Neural cell (in vitro differentiated cells): ENCODE measurements at regions not wholly inside any gene's neighbourhood (a gene's known extent, or its start where the extent isn't known, plus 50 kb on each side); places are given as distances from the start of the nearest gene placed in this dataset.

Experiments used
- H2AFZ ChIP-seq: fragments of 200-600, 300-800 bp; sonication (generic), shearing (Covaris generic); 2 replicates; pipeline ENCODE4 v1.6.0; 2014; ENCODE audit warnings: low read depth, mild to moderate bottlenecking, antibody characterized with exemption, low read length, moderate library complexity
- H3F3A ChIP-seq: fragments of 200-600 bp; shearing (Covaris generic); 2 replicates; pipeline ENCODE4 v1.6.1; 2016; ENCODE audit warnings: mild to moderate bottlenecking, moderate library complexity, mixed read lengths, antibody characterized with exemption, low read length; ENCODE audit not compliant: insufficient read depth, poor library complexity, severe bottlenecking
- H3K27ac ChIP-seq: fragments of 200-600, 300-800 bp; sonication (generic), shearing (Covaris generic); 2 replicates; pipeline ENCODE4 v1.5.1; 2014; ENCODE audit warnings: mild to moderate bottlenecking, low read length, moderate library complexity
- H3K27me3 ChIP-seq: fragments of 300-800, 200-600 bp; sonication (generic), shearing (Covaris generic); 2 replicates; pipeline ENCODE4 v1.6.0; 2014; ENCODE audit warnings: mild to moderate bottlenecking, low read depth, low read length, moderate library complexity; ENCODE audit not compliant: insufficient read depth
- H3K36me3 ChIP-seq: fragments of 300-800, 200-600 bp; sonication (generic), shearing (Covaris generic); 2 replicates; pipeline ENCODE4 v1.5.1; 2014; ENCODE audit warnings: mild to moderate bottlenecking, antibody characterized with exemption, low read length, moderate library complexity; ENCODE audit not compliant: insufficient read depth
- H3K4me2 ChIP-seq: fragments of 300-800, 200-600 bp; sonication (generic), shearing (Covaris generic); 2 replicates; pipeline ENCODE4 v1.6.0; 2014; ENCODE audit warnings: mild to moderate bottlenecking, low read length
- H3K4me3 ChIP-seq: fragments of 300-800, 200-600 bp; sonication (generic), shearing (Covaris generic); 2 replicates; pipeline ENCODE4 v1.5.1; 2014; ENCODE audit warnings: mild to moderate bottlenecking, low read length, moderate library complexity
- H3K79me2 ChIP-seq: fragments of 200-600 bp; shearing (Covaris generic); replicated peaks from 2 replicates; pipeline ENCODE4 v1.6.0; 2014; ENCODE audit warnings: mild to moderate bottlenecking, low read length, moderate library complexity; ENCODE audit not compliant: insufficient read depth
- H3K9ac ChIP-seq: fragments of 300-800, 200-600 bp; sonication (generic), shearing (Covaris generic); 2 replicates; pipeline ENCODE4 v1.6.1; 2016; ENCODE audit warnings: mild to moderate bottlenecking, low read length, mixed read lengths
- H3K9me2 ChIP-seq: fragments of 200-600 bp; shearing (Covaris generic); 2 replicates; pipeline ENCODE4 v1.6.1; 2016; ENCODE audit warnings: mild to moderate bottlenecking, low read length, mixed read lengths; ENCODE audit not compliant: insufficient read depth
- H3K9me3 ChIP-seq: fragments of 200-600, 300-800 bp; sonication (generic), shearing (Covaris generic); 2 replicates; pipeline ENCODE4 v1.6.1; 2016; ENCODE audit warnings: mild to moderate bottlenecking, mixed run types, low read length, moderate library complexity, mixed read lengths
- H4K20me1 ChIP-seq: fragments of 200-600 bp; shearing (Covaris generic); 2 replicates; pipeline ENCODE4 v1.6.1; 2016; ENCODE audit warnings: mild to moderate bottlenecking, mixed run types; ENCODE audit not compliant: insufficient read depth
- EP300 ChIP-seq: fragments of 450-650 bp; conservative IDR thresholded peaks from 2 replicates; pipeline ENCODE4 v1.6.1; 2014; ENCODE audit warnings: antibody characterized with exemption, mild to moderate bottlenecking, moderate library complexity; ENCODE audit not compliant: poor library complexity, severe bottlenecking
- EZH2 ChIP-seq: fragments of 200-600, 300-800 bp; shearing (Covaris generic), sonication (generic); IDR thresholded peaks from 2 replicates; pipeline ENCODE4 v1.6.1; 2014; ENCODE audit warnings: antibody characterized with exemption, low read length, borderline replicate concordance, mild to moderate bottlenecking; ENCODE audit not compliant: insufficient read depth, poor library complexity, severe bottlenecking
- MXI1 ChIP-seq: fragments of 450-650 bp; conservative IDR thresholded peaks from 2 replicates; pipeline ENCODE4 v1.6.1; 2014; ENCODE audit warnings: antibody characterized with exemption, mild to moderate bottlenecking; ENCODE audit not compliant: poor library complexity, severe bottlenecking
- POLR2AphosphoS5 ChIP-seq: IDR thresholded peaks from 2 replicates; pipeline ENCODE4 v1.6.1; 2012
- RAD21 ChIP-seq: fragments of 450-650 bp; conservative IDR thresholded peaks from 2 replicates; pipeline ENCODE4 v1.6.1; 2014; ENCODE audit warnings: antibody characterized with exemption, mild to moderate bottlenecking, moderate library complexity
- REST ChIP-seq: IDR thresholded peaks from 2 replicates; pipeline ENCODE4 v1.6.1; 2012; ENCODE audit warnings: borderline replicate concordance
- SMC3 ChIP-seq: fragments of 450-650 bp; conservative IDR thresholded peaks from 2 replicates; pipeline ENCODE4 v1.6.1; 2014; ENCODE audit warnings: antibody characterized with exemption, mild to moderate bottlenecking, moderate library complexity; ENCODE audit not compliant: poor library complexity
- TAF1 ChIP-seq: IDR thresholded peaks from 2 replicates; pipeline ENCODE4 v1.6.1; 2012; ENCODE audit warnings: low read depth
- TF ChIP-seq, protein P1 (sequence below): fragments of 450-650 bp; IDR thresholded peaks from 2 replicates; pipeline ENCODE4 v1.5.1; 2014; ENCODE audit warnings: antibody characterized with exemption, mild to moderate bottlenecking, moderate library complexity; ENCODE audit not compliant: poor library complexity, severe bottlenecking

GRCh38 chr5:124421584-124421983, 324.9 kb downstream of the ZNF608 start:
- Histone ChIP-seq H3K4me3 (no peak overlapping the region), H3K79me2 (no peaks in the 10 kb centered on the region), H3K27me3 (no peaks in the 10 kb centered on the region), H3K9me3 (no peaks in the 10 kb centered on the region), H3K27ac (no peak overlapping the region), H3K9me2 (no peaks in the 10 kb centered on the region), H2AFZ (no peak overlapping the region), H4K20me1 (no peaks in the 10 kb centered on the region), H3F3A (no peaks in the 10 kb centered on the region), H3K4me2 (no peak overlapping the region), H3K36me3 (no peaks in the 10 kb centered on the region), H3K9ac (no peak overlapping the region)
- no peak for TF ChIP-seq EP300
- TF ChIP-seq TAF1, result no peak
- TF ChIP-seq, protein P1, sequence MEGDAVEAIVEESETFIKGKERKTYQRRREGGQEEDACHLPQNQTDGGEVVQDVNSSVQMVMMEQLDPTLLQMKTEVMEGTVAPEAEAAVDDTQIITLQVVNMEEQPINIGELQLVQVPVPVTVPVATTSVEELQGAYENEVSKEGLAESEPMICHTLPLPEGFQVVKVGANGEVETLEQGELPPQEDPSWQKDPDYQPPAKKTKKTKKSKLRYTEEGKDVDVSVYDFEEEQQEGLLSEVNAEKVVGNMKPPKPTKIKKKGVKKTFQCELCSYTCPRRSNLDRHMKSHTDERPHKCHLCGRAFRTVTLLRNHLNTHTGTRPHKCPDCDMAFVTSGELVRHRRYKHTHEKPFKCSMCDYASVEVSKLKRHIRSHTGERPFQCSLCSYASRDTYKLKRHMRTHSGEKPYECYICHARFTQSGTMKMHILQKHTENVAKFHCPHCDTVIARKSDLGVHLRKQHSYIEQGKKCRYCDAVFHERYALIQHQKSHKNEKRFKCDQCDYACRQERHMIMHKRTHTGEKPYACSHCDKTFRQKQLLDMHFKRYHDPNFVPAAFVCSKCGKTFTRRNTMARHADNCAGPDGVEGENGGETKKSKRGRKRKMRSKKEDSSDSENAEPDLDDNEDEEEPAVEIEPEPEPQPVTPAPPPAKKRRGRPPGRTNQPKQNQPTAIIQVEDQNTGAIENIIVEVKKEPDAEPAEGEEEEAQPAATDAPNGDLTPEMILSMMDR, result no peak
- TF ChIP-seq EZH2, result no peak
- TF ChIP-seq REST, result no peak
- TF ChIP-seq POLR2AphosphoS5, result no peak
- TF ChIP-seq MXI1, result no peak
- TF ChIP-seq RAD21, result no peak
- no peak for TF ChIP-seq SMC3

GRCh38 chr5:124420952-124421351, 325.5 kb downstream of the ZNF608 start:
- Histone ChIP-seq H3K4me3 (no peak overlapping the region), H3F3A (no peaks in the 10 kb centered on the region), H3K9me3 (no peaks in the 10 kb centered on the region), H3K27ac (no peak overlapping the region), H3K36me3 (no peaks in the 10 kb centered on the region), H4K20me1 (no peaks in the 10 kb centered on the region), H3K79me2 (no peaks in the 10 kb centered on the region), H3K9me2 (no peaks in the 10 kb centered on the region), H3K27me3 (no peaks in the 10 kb centered on the region), H3K9ac (no peak overlapping the region), H3K4me2 (no peak overlapping the region), H2AFZ (no peak overlapping the region)
- no peak for TF ChIP-seq RAD21
- no peak for TF ChIP-seq EP300

GRCh38 chr5:124419531-124419930, 326.9 kb downstream of the ZNF608 start:
- Histone ChIP-seq H3K9ac (no peak overlapping the region), H3K9me2 (no peaks in the 10 kb centered on the region), H3F3A (no peaks in the 10 kb centered on the region), H3K9me3 (no peaks in the 10 kb centered on the region), H4K20me1 (no peaks in the 10 kb centered on the region), H3K36me3 (no peaks in the 10 kb centered on the region), H3K27me3 (no peaks in the 10 kb centered on the region), H3K4me3 (no peak overlapping the region), H3K27ac (no peak overlapping the region), H2AFZ (no peak overlapping the region), H3K79me2 (no peaks in the 10 kb centered on the region), H3K4me2 (no peak overlapping the region)
- TF ChIP-seq MXI1 (no peak), REST (no peak), SMC3 (no peak), TAF1 (no peak), RAD21 (no peak)
- TF ChIP-seq, protein P1, result no peak
